ENCODE measurements at regions not wholly inside any gene's neighbourhood (a gene's known extent, or its start where the extent isn't known, plus 50 kb on each side); places are given as distances from the start of the nearest gene placed in this dataset.

GRCh38 chr16:73804456-73804855, 492.2 kb upstream of the PSMD7 start:
- Histone ChIP-seq H3K9ac (ENCODE audit: control insufficient read depth, extremely low read depth, insufficient read depth, low read length) (no peak overlapping the region), H2AFZ (ENCODE audit: control insufficient read depth, low read length) (no peak overlapping the region), H3K4me3 (ENCODE audit: control insufficient read depth in 2 of 3, extremely low read depth in 1 of 3, insufficient read depth in 2 of 3, low read depth in 1 of 3, low read length in 3 of 3) (no peak overlapping the region), H3K27me3 (ENCODE audit: control insufficient read depth, extremely low read depth, insufficient read depth, low read length) (no peaks in the 10 kb centered on the region), H4K20me1 (ENCODE audit: control insufficient read depth, extremely low read depth, insufficient read depth, low read length) (no peaks in the 10 kb centered on the region), H3K9me1 (ENCODE audit: control insufficient read depth, extremely low read depth, insufficient read depth, low read length) (no peaks in the 10 kb centered on the region), H3K27ac (ENCODE audit: control insufficient read depth, insufficient read depth, low read length) (no peak overlapping the region), H3K79me2 (ENCODE audit: control insufficient read depth, insufficient read depth, low read length) (no peaks in the 10 kb centered on the region), H3K9me3 (ENCODE audit: control insufficient read depth, low read depth, low read length) (no peaks in the 10 kb centered on the region), H3K4me1 (ENCODE audit: control insufficient read depth, extremely low read depth, insufficient read depth, low read length) (no peaks in the 10 kb centered on the region), H3K4me2 (ENCODE audit: control insufficient read depth, extremely low read depth, insufficient read depth, low read depth, low read length) (no peak overlapping the region), H3K36me3 (ENCODE audit: control insufficient read depth in 2 of 2, extremely low read depth in 1 of 2, insufficient read depth in 2 of 2, low read length in 2 of 2) (no peaks in the 10 kb centered on the region)
- FAIRE-seq (no peak), DNase-seq (ENCODE audit: low read depth, low spot score) (no peak)
- TF ChIP-seq CTCF (optimal IDR thresholded peaks at IDR 0.05 in 1 of 3, IDR thresholded peaks at IDR 0.05 in 1 of 3, conservative IDR thresholded peaks at IDR 0.05 in 1 of 3; ENCODE audit: extremely low read depth in 1 of 3, insufficient read depth in 2 of 3, low read length in 3 of 3): no peak
- TF ChIP-seq EZH2 (IDR thresholded peaks at IDR 0.05; ENCODE audit: low read length): no peak
- dilution Hi-C loops (cut with MboI; ENCODE audit: extremely low pct_ligation_motif_present, low sequenced_read_pairs): no loop called here

- no peaks in the 10 kb centered on the region for H3K36me3 ChIP-seq (ENCODE audit: control insufficient read depth in 2 of 2, extremely low read depth in 1 of 2, insufficient read depth in 2 of 2, low read length in 2 of 2)
- H3K79me2 ChIP-seq (ENCODE audit: control insufficient read depth, insufficient read depth, low read length): no peaks in the 10 kb centered on the region
- TF ChIP-seq CTCF (optimal IDR thresholded peaks at IDR 0.05 in 1 of 3, IDR thresholded peaks at IDR 0.05 in 1 of 3, conservative IDR thresholded peaks at IDR 0.05 in 1 of 3; ENCODE audit: extremely low read depth in 1 of 3, insufficient read depth in 2 of 3, low read length in 3 of 3) (no peak), EZH2 (IDR thresholded peaks at IDR 0.05; ENCODE audit: low read length) (no peak)
- H2AFZ ChIP-seq (ENCODE audit: control insufficient read depth, low read length): no peak overlapping the region
- no peaks in the 10 kb centered on the region for H3K9me3 ChIP-seq (ENCODE audit: control insufficient read depth, low read depth, low read length)
- FAIRE-seq: no peak
- no peak overlapping the region for H3K4me3 ChIP-seq (ENCODE audit: control insufficient read depth in 2 of 3, extremely low read depth in 1 of 3, insufficient read depth in 2 of 3, low read depth in 1 of 3, low read length in 3 of 3)
- no peak overlapping the region for H3K4me2 ChIP-seq (ENCODE audit: control insufficient read depth, extremely low read depth, insufficient read depth, low read depth, low read length)
- H4K20me1 ChIP-seq (ENCODE audit: control insufficient read depth, extremely low read depth, insufficient read depth, low read length): no peaks in the 10 kb centered on the region
- no peak for DNase-seq (ENCODE audit: low read depth, low spot score)
- dilution Hi-C loops (cut with MboI; ENCODE audit: extremely low pct_ligation_motif_present, low sequenced_read_pairs): no loop called here
- no peaks in the 10 kb centered on the region for H3K9me1 ChIP-seq (ENCODE audit: control insufficient read depth, extremely low read depth, insufficient read depth, low read length)
- H3K9ac ChIP-seq (ENCODE audit: control insufficient read depth, extremely low read depth, insufficient read depth, low read length): no peak overlapping the region
- H3K27ac ChIP-seq (ENCODE audit: control insufficient read depth, insufficient read depth, low read length): no peak overlapping the region
- no peaks in the 10 kb centered on the region for H3K4me1 ChIP-seq (ENCODE audit: control insufficient read depth, extremely low read depth, insufficient read depth, low read length)
- H3K27me3 ChIP-seq (ENCODE audit: control insufficient read depth, extremely low read depth, insufficient read depth, low read length): no peaks in the 10 kb centered on the region
Observed at GRCh38 chr16:73798471-73798870, 498.1 kb upstream of the PSMD7 start.

Measured in keratinocyte (primary cell).